GM21447 (cell line): ENCODE measurements at regions not wholly inside any gene's neighbourhood (a gene's known extent, or its start where the extent isn't known, plus 50 kb on each side); places are given as distances from the start of the nearest gene placed in this dataset.
"Not testable (repeated sequence)": the region's sequence is repeated elsewhere in the genome, so short reads cannot be mapped to it uniquely, and the experiment has no call there.

Experiments
- ATAC-seq: cut with Tn5 transposase; IDR thresholded peaks from one replicate; pipeline ENCODE4 v1.9.1; 2021; ENCODE audit not compliant: unreplicated experiment

DNA sequence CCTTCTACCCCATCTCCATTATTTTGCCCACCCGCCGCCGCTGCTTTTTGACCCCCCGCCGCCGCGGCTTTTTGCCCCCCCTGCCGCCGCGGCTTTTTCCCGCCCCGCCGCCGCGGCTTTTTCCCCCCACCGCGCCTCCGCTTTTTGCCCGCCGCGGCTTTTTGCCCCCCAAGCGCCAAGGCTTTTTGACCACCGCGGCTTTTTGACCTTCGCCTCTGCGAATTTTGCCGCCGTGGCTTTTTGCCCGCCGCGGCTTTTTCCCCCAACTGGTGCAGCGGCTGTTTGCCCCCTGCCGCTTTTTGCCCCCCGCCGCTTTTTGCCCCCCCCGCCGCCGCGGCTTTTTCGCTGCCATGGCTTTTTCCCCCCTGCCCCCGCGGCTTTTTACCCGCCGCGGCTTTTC, 137.5 kb upstream of the TP53TG3D start:
- not testable (repeated sequence) for ATAC-seq

DNA sequence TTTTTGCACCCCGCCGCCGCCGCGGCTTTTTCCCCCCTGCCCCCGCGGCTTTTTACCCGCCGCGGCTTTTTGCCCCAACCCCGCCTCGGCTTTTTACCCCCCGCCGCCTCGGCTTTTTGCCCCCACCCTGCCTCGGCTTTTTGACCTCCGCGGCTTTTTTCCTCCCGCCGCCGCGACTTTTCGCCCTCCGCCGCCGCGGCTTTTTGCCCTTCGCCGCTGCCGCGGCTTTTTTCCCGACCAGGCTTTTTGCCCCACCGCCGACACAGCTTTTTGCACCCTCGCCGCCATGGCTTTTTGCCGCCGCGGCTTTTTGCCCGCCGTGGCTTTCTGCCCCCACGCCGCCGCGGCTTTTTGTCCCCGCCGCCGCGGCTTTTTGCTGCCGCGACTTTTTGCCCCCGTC, 137.0 kb upstream of the TP53TG3D start:
- ATAC-seq = no peak

DNA sequence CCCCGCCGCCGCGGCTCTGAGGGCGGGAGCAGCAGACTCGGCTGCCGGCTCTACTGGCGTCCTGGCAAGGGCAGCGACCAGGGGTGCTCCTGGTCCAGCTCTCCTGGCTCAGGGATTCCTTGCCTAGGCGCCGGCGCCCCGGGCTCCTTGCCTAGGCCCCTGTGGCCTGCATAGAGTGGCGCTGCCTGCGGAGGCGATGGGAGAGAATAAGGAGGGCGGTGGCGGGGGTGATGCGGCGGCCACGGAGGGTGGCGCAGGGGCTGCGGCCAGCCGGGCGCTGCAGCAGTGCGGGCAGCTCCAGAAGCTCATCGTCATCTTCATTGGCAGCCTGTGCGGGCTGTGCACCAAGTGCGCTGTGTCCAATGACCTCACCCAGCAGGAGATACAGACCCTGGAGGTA, 136.6 kb upstream of the TP53TG3D start:
- ATAC-seq = not testable (repeated sequence)

DNA sequence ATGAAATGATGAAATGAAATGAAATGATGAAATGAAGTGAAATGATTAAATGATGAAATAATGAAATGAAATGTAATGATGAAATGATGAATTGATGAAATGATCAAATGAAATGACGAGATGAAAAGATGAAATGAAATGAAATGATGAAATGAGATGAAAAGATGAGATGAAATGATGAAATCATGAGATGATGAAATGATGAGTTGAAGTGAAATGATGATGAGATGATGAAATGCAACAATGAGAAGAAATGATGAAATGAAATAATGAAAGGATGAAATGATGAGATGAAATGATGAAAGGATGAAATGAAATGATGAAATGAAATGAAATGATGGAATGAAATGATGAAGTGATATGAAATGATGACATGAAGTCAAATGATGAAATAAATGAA, 132.7 kb upstream of the TP53TG3D start:
- not testable (repeated sequence) for ATAC-seq

DNA sequence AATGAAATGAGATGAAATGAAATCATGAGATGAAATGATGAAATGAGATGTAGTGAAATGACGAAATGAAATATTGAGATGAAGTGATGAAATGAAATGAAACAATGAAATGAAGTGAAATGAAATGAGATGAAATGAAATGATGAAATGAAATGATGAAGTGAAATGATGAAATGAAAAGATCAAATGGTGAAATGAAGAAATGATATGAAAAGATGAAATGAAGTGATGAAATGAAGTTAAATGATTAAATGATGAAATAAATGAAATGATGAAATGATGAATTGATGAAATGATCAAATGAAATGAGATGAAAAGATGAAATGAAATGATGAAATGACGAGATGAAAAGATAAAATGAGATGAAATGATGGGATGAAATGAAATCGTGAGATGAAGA, 132.3 kb upstream of the TP53TG3D start:
- ATAC-seq = not testable (repeated sequence)

DNA sequence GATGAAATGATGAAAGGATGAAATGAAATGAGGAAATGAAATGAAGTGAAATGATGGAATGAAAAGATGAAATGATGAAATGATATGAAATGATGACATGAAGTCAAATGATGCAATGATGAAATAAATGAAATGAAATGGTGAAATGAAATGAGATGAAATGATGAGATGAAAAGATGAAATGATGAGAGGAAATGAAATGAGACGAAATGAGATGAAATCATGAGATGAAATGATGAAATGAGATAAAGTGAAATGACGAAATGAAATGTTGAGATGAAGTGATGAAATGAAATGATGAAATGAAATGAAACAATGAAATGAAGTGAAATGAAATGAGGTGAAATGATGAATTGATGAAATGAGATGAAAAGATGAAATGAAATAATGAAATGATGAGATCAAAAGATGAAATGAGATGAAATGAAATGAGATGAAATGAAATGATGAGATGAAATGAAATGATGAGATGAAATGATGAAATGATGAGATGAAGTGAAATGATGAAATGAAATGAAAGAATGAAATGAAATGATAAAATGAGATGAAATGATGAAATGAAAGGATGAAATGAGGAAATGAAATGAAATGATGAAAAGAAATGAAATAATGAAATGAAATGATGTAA, 131.7 kb upstream of the TP53TG3D start:
- not testable (repeated sequence) for ATAC-seq

DNA sequence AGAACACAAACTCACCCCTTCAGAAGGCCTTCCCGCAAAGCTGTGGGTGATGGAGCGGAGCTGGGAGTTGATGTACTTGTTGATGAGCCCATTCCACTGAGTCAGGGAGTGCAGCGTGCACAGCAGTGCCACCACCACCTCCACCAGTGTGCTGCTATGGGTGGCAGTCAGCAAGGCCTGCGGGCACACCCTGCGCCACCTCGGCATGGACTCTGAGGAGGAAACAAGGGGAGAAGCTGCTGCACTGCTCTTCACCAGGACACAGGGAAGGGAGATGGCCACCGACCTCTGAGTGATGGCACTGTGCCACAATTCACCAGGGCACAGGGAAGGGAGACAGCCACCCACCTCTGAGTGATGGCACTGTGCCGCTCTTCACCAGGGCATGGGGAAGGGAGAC, 100.7 kb upstream of the TP53TG3D start:
- not testable (repeated sequence) for ATAC-seq

DNA sequence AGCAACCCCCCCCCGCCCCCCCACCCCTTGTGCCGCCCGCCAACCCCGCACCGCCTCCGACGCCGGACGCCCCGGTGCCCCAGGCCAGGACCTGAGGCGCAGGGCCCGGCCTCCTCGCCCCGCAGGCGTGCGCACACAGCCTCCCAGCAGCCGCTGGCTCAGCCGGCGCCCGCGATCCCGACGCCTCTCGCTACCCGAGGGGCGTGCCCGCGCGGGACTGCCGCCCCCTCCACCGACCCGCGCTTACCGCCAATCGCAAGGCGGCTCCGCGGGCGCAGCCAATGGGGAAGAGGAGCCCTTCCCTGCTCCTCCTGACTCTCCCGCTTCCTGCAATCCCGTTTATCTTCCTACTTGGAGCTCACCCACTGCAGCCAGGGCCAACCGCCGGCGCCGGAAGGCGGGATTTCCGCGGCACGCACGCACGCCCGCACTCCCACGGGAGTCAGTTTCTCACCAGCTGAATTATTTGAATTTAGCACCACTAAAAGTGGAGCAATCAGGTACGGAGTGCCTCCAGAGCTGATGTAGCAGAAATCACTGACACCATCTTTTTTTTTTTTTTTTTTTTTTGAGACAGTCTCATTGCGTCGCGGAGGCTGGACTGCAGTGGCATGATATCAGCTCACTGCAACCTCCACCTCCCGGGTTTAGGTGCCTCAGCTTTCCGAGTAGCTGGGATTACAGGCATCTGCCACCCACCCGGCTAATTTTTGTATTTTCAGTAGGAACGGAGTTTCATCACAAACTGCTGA, 65.0 kb upstream of the TP53TG3D start:
- ATAC-seq = not testable (repeated sequence)

DNA sequence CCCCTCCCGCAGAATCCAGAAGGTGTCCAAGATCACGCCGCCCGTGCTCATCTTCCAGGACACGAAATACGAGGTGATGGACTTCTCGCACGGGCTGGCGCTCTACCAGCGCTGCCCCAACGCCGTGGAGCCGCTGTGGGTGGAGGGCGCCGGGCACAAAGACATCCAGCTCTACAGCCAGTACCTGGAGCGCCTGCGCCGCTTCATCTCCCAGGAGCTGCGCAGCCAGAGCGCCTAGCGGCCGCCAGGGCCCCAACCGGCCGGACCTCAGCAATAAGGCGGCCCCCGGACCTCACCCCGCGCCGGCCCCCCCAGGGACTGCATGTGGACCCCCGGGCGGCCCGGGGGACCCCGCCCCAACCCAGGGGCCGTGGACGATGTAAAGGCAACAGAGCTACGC, 50.5 kb upstream of the TP53TG3D start:
- ATAC-seq = not testable (repeated sequence)
